HFF-Myc (cell line): ENCODE measurements at regions not wholly inside any gene's neighbourhood (a gene's known extent, or its start where the extent isn't known, plus 50 kb on each side); places are given as distances from the start of the nearest gene placed in this dataset.
"Not testable (repeated sequence)": the region's sequence is repeated elsewhere in the genome, so short reads cannot be mapped to it uniquely, and the experiment has no call there.

Experiments
- DNase-seq: peaks from one replicate; pipeline ENCODE4 v3.0.0-alpha.2; 2011; ENCODE audit warnings: low read depth; ENCODE audit errors: extremely low read depth
- H3K4me3 ChIP-seq: replicated peaks from 2 replicates; pipeline ENCODE4 v1.5.1; 2011; ENCODE audit warnings: low read depth, mild to moderate bottlenecking, control low read depth, low read length
- TF ChIP-seq, protein P1 (sequence below): IDR thresholded peaks from 2 replicates; pipeline ENCODE4 v1.5.1; 2012; ENCODE audit warnings: mild to moderate bottlenecking, low read depth, low read length, control low read depth; ENCODE audit errors: missing control alignments

- DNase-seq: no peak
- no peak overlapping the region for H3K4me3 ChIP-seq
- TF ChIP-seq, protein P1, sequence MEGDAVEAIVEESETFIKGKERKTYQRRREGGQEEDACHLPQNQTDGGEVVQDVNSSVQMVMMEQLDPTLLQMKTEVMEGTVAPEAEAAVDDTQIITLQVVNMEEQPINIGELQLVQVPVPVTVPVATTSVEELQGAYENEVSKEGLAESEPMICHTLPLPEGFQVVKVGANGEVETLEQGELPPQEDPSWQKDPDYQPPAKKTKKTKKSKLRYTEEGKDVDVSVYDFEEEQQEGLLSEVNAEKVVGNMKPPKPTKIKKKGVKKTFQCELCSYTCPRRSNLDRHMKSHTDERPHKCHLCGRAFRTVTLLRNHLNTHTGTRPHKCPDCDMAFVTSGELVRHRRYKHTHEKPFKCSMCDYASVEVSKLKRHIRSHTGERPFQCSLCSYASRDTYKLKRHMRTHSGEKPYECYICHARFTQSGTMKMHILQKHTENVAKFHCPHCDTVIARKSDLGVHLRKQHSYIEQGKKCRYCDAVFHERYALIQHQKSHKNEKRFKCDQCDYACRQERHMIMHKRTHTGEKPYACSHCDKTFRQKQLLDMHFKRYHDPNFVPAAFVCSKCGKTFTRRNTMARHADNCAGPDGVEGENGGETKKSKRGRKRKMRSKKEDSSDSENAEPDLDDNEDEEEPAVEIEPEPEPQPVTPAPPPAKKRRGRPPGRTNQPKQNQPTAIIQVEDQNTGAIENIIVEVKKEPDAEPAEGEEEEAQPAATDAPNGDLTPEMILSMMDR: no peak
Measured at GRCh38 chr7:118944271-118944670, 719.8 kb downstream of the ANKRD7 start.

DNA sequence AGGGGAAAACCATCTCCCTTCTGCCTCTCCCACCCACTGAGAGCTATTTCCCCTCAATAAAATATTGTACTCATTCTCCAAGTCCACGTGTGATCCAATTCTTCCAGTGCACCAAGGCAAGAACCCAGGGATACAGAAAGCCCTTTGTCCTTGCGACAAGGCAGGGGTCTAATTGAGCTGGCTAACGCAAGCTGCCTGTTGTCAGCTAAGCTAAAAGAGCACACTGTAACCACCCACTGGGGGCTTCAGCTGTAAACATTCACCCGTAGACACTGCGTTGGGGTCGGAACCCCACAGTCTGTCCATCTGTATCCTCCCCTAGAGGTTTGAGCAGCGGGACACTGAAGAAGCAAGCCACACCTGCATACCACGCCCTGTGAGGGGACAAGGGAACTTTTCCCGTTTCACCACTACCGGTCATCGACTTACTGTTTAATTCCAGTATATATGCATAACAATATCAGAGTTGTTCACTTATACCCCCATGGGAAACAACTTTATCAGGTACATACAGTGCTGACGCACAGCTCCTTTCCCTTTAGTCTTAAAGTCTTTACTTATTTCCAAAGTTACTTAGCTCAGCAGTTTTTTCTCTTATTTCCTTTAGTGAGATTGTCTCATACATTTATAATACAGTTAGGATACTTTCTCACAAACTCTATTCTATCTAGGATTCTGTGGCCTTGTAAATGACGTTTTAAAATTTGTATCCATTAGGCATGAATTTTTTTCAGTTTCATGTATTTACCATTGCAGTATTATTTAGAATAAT is 721.6 kb downstream of the ANKRD7 start:
- DNase-seq: no peak
- no peak overlapping the region for H3K4me3 ChIP-seq
- TF ChIP-seq, protein P1: no peak

DNA sequence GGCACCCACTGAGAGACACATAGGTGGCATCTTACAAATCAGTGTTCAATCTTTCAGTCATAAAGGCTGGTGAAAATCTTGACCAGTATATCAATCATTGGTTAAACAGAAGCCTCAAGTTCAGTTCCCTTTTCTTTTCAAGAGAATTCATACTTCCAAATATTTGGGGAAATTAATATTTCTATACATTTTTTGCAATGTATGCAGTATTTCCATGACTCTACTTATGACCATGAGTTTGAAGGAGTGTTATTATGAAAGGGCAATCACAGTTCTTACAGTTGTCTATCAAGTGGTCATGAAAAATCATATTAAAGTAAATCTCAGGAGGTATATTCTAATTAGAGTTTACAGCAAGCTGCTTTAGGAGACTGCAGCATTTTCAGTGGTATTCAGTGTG is 724.0 kb downstream of the ANKRD7 start:
- TF ChIP-seq, protein P1: no peak
- no peak for DNase-seq

DNA sequence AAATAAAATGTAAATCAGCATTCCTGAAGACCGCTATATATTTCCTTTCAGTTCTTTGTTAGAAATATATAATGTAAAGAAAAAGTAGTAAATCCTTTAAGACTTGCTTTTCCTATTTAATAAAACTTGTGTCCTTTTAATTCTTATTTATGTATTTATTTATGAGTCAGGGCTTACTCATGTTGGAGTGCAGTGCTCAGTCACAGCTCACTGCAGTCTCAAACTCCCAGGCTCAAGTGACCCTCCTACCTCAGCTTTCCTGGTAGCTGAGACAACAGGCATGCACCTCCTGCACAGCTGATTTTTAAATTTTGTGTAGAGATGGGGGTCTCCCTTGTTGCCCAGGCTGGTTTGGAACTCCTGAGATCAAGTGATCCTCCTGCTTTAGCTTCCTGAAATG is 724.5 kb downstream of the ANKRD7 start:
- H3K4me3 ChIP-seq: no peak overlapping the region
- TF ChIP-seq, protein P1: no peak
- no peak for DNase-seq

More for the DNA sequence above, 724.0 kb downstream of the ANKRD7 start:
- H3K4me3 ChIP-seq: no peak overlapping the region

GRCh38 chr7:118956285-118956684 is 731.8 kb downstream of the ANKRD7 start:
- not testable (repeated sequence) for DNase-seq, H3K4me3 ChIP-seq

GRCh38 chr7:118969370-118969769 is 744.9 kb downstream of the ANKRD7 start:
- H3K4me3 ChIP-seq: no peak overlapping the region
- TF ChIP-seq, protein P1: no peak
- DNase-seq: no peak

GRCh38 chr7:118971706-118972105 is 747.2 kb downstream of the ANKRD7 start:
- TF ChIP-seq, protein P1: no peak
- no peak for DNase-seq
- H3K4me3 ChIP-seq: no peak overlapping the region
